Memory B cell (primary cell): ENCODE measurements at regions not wholly inside any gene's neighbourhood (a gene's known extent, or its start where the extent isn't known, plus 50 kb on each side); places are given as distances from the start of the nearest gene placed in this dataset.

Experiments
- ATAC-seq: fragments of 150-1000 bp; cut with Tn5 transposase; 2 replicates; pipeline ENCODE4 v1.10.0; 2021; ENCODE audit warnings: low read depth, mild to moderate bottlenecking, moderate library complexity
- DNase-seq, 2 donors: peaks; one replicate each; pipeline ENCODE4 v3.0.0; 2022; ENCODE audit warnings: low spot score in 2 of 2
- H3K27ac Mint-ChIP-seq: one replicate; pipeline ENCODE4 v1.8.0; 2022; ENCODE audit warnings: mild to moderate bottlenecking, moderate library complexity, mixed read lengths
- H3K27me3 Mint-ChIP-seq: one replicate; pipeline ENCODE4 v1.8.0; 2022; ENCODE audit warnings: mixed read lengths
- H3K36me3 Mint-ChIP-seq: one replicate; pipeline ENCODE4 v1.8.0; 2022; ENCODE audit warnings: mild to moderate bottlenecking, mixed read lengths
- H3K4me1 Mint-ChIP-seq: one replicate; pipeline ENCODE4 v1.8.0; 2022; ENCODE audit warnings: mixed read lengths
- H3K4me3 Mint-ChIP-seq: one replicate; pipeline ENCODE4 v1.8.0; 2022; ENCODE audit warnings: mild to moderate bottlenecking, moderate library complexity, mixed read lengths
- H3K9me3 Mint-ChIP-seq: one replicate; pipeline ENCODE4 v1.8.0; 2022; ENCODE audit warnings: mixed read lengths

DNA sequence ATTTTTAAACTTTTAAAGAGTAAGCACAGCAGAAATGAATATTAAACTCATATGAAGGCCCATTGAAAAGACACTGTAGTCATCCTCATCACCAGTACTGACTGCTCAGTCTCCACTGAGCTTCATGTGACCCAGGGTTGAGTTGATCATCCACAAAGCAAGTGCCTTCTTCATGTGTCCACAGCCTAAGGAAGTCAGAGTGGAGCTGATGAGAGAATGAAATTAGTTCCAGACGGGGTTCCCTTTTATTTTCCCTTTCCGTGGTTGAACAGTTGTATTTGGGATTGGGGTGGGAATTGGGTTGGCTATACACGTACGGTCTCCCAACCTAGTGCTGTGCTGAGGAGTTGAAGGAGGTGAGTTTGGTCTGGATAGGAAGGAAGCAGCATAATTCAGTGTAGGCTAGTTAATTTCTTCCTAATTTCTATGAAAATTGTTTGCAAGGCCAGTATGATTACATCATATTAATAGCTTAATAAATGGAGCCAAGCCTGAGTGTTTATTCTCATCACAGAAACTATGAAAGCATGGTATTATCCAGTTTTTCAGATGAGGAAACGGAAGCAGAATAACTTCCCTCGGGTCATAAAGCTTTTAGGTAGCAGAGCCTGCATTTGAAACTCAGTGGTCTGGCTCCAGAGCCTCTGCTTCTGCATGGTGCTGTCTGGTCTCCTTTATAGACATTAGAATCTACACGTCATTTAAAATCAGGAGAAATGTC, 103.9 kb upstream of the DMRT1 start:
- no peaks in the 10 kb centered on the region for H3K4me1 Mint-ChIP-seq

GRCh38 chr9:738209-738915, 103.1 kb upstream of the DMRT1 start:
- Mint-ChIP-seq H3K36me3 (peaks cover 9% of the 10 kb centered on the region), H3K27ac (no peak overlapping the region), H3K9me3 (no peaks in the 10 kb centered on the region), H3K4me3 (no peak overlapping the region), H3K27me3 (no peaks in the 10 kb centered on the region), H3K4me1 (no peaks in the 10 kb centered on the region)
- DNase-seq (no peak), ATAC-seq (no peak)

More for the DNA sequence above, 103.9 kb upstream of the DMRT1 start:
- DNase-seq (no peak), ATAC-seq (no peak)
- Mint-ChIP-seq H3K9me3 (no peaks in the 10 kb centered on the region), H3K27me3 (no peaks in the 10 kb centered on the region), H3K36me3 (peaks cover 6% of the 10 kb centered on the region), H3K27ac (no peak overlapping the region), H3K4me3 (no peak overlapping the region)

- H3K9me3 Mint-ChIP-seq = no peaks in the 10 kb centered on the region
- peaks cover 12% of the 10 kb centered on the region for H3K36me3 Mint-ChIP-seq
- no peaks in the 10 kb centered on the region for H3K27me3 Mint-ChIP-seq
- no peak for ATAC-seq
- no peak for DNase-seq
- H3K4me1 Mint-ChIP-seq = no peaks in the 10 kb centered on the region
- H3K4me3 Mint-ChIP-seq = no peak overlapping the region
- H3K27ac Mint-ChIP-seq = no peak overlapping the region
Observed at GRCh38 chr9:739362-739761, 102.1 kb upstream of the DMRT1 start.

DNA sequence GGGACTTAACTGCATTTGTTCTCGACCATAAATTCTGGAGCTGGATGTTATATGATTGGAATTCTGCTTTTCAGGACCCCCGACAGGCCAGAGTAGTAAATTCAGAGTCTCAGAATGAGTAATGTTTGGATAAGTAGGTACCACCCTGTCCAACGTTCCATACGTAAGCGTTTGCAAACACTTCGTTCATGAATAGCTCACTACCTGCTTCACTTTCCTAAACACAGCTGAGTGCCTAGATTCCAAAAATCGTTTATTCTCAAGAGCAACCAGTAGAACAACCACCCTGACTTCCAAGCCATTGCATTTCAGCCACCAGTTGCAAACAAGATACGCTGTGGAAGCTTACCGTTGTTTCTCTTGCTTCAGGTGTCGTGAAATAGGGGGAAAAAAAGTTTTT, 101.3 kb upstream of the DMRT1 start:
- H3K9me3 Mint-ChIP-seq = no peaks in the 10 kb centered on the region
- DNase-seq (no peak), ATAC-seq (no peak)
- peaks cover 14% of the 10 kb centered on the region for H3K36me3 Mint-ChIP-seq
- no peaks in the 10 kb centered on the region for H3K27me3 Mint-ChIP-seq
- H3K4me1 Mint-ChIP-seq = no peaks in the 10 kb centered on the region
- no peak overlapping the region for H3K4me3 Mint-ChIP-seq
- no peak overlapping the region for H3K27ac Mint-ChIP-seq

DNA sequence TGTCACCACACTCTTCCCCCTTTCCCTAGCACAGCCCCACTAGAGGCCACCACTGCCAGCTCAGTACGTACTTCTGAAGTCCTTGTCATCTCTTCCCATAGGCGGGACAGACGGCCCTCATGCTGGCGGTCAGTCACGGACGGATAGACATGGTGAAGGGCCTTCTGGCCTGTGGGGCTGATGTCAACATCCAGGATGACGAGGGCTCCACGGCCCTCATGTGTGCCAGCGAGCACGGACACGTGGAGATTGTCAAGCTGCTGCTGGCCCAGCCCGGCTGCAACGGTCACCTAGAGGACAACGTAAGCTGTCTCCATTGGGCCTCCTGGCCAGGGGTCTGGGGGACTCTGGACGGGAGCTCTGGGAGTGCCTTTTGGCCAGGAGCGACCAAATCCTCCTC, 99.4 kb upstream of the DMRT1 start:
- H3K27ac Mint-ChIP-seq = no peak overlapping the region

DNA sequence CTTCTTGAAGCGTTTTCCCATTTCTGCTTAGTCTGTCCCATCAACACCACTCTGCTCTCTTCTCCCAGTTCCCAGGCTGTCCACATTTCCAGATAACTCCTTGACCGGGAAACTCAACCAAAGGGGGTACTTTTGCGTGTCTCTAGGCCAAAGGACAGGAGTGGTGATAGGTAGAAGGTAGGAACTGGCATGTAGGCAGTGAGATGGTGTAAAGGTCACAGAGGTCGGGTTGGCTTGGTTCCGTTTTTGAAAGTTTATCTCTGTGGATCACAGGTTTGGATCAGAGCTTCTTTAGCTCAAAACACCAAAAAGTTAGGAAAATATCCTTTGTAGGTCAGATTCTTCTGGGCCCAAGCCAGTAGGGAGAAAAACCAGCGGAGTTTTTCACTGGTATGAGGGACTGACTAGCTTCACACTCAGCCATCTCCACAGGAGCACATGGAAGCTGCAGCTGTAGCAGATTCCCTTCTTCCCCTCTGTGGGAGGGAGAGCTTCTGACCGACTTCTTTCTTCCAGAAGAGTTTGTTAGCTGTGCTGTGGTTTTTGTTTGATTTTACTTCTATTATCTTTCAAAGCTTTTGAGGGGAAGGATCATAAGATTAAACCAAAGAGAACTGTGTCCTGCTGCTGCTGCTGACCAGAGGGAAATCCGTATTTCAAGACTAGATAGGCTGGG, 98.4 kb upstream of the DMRT1 start:
- DNase-seq = no peak
- ATAC-seq = no peak
- H3K4me3 Mint-ChIP-seq = no peak overlapping the region
- peaks cover 19% of the 10 kb centered on the region for H3K36me3 Mint-ChIP-seq
- H3K27me3 Mint-ChIP-seq = peaks cover 4% of the 10 kb centered on the region
- no peaks in the 10 kb centered on the region for H3K9me3 Mint-ChIP-seq
- H3K4me1 Mint-ChIP-seq = no peaks in the 10 kb centered on the region
- no peak overlapping the region for H3K27ac Mint-ChIP-seq

More for the DNA sequence above, 99.4 kb upstream of the DMRT1 start:
- Mint-ChIP-seq H3K36me3 (peaks cover 18% of the 10 kb centered on the region), H3K9me3 (no peaks in the 10 kb centered on the region), H3K4me1 (no peaks in the 10 kb centered on the region), H3K27me3 (peaks cover 3% of the 10 kb centered on the region), H3K4me3 (no peak overlapping the region)
- ATAC-seq (no peak), DNase-seq (no peak)

GRCh38 chr9:744046-744712, 97.3 kb upstream of the DMRT1 start:
- Mint-ChIP-seq H3K27ac (no peak overlapping the region), H3K27me3 (peaks cover 4% of the 10 kb centered on the region), H3K4me1 (no peaks in the 10 kb centered on the region), H3K9me3 (no peaks in the 10 kb centered on the region), H3K36me3 (peaks cover 19% of the 10 kb centered on the region), H3K4me3 (no peak overlapping the region)
- no peak for DNase-seq
- ATAC-seq = no peak

DNA sequence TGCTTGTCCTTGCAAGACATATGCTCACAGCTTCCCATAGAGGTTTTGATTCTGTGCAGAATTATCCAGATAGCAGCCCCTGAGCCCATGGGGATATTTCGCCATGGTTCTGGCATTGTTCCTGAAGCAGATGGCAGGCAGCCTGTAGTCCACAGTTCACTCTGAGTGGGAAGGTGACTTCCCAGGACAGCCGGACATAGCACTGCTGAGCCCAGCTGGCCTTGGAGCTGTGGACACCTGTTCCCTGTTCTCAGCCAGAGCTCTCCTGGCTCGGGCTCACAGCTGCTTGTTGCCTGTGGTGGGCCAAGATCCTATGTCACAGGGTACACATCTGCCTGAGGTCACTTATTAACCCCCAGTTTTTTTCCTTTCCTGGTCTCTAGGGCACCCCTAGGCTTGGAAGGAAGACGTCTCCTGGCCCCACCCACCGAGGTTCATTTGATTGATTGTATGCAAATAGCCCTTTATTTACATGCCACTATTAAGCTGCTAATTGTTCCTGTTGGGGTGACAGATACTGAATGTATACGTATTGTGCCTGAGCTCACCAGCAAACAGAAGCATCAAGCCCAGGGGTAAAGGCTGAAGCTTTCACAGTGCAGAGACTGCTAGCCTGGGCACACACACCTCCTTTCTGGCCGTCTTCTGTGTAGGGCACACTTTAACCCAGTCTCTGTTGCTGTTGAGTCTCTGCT, 96.6 kb upstream of the DMRT1 start:
- no peak for DNase-seq
- H3K9me3 Mint-ChIP-seq = no peaks in the 10 kb centered on the region
- H3K4me3 Mint-ChIP-seq = no peak overlapping the region
- no peak overlapping the region for H3K27ac Mint-ChIP-seq
- peaks cover 19% of the 10 kb centered on the region for H3K36me3 Mint-ChIP-seq
- peaks cover 4% of the 10 kb centered on the region for H3K27me3 Mint-ChIP-seq
- no peak for ATAC-seq
- peaks cover 2% of the 10 kb centered on the region for H3K4me1 Mint-ChIP-seq

DNA sequence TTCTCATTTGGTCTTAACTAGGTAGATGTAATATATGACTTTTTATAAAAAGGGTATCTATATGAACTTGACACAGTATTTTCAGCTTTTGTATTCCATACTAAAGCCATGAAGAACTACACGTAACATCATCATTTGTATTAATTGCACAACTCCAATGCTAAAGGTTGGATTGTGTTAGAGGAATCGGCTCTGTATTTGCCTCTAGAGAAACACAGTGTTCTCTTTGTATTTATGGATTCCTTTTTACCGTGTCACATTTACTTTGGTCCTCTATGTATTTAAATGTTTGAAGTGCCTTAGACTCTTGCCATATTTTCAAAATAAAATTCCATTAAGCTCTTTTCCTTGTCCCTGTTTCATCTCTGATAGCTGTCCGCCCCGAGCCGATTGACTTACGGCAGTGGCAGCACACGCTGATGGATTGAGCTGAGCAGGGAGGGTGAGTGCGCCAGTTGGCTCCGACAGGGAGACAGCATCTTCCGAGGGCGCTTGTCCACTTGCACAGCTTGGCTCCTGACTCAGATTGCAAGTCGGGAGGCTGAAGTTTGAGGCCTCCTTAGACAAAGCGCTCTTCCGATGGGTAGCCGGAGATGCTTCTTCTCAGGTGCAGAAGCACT, 95.6 kb upstream of the DMRT1 start:
- Mint-ChIP-seq H3K27me3 (peaks cover 4% of the 10 kb centered on the region), H3K4me1 (peaks cover 6% of the 10 kb centered on the region), H3K4me3 (no peak overlapping the region), H3K27ac (no peak overlapping the region), H3K36me3 (peaks cover 19% of the 10 kb centered on the region), H3K9me3 (no peaks in the 10 kb centered on the region)
- ATAC-seq = no peak
- no peak for DNase-seq

DNA sequence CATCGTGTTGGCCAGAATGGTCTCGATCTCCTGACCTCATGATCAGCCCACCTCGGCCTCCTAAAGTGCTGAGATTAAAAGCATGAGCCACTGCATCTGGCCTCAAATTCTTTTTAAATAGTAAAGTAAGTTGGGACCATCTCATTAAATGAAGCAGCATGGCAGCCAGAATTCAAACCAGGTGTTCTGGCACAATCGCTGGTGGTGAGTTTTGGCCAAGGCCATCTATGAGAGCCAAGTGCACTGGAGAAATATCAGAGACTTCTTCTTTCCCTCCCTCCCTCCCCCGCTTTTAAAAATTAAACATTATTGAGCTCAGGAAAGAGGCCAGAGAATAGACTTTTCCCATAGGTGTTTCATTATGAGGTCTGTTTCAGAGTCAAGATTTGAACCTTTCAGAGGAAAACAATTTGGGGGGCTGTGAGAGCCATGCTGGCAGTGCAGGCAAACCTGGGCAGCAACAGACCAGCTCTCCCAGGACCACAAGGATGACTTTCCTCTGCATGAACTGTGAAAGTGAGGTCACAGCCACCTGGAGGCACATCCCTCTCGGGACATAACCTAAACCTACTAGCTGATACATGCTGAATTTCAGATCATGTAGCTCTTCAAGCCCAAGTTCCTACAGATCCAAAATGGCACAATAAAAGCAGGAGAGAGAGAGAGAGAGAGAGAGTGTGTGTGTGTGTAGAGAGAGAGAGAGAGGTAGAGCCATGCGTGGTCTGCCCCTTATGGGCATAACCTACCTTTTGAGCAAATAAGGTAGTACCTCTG, 94.6 kb upstream of the DMRT1 start:
- ATAC-seq = no peak
- peaks cover 11% of the 10 kb centered on the region for H3K4me1 Mint-ChIP-seq
- H3K27ac Mint-ChIP-seq = no peak overlapping the region
- peaks cover 18% of the 10 kb centered on the region for H3K36me3 Mint-ChIP-seq
- H3K27me3 Mint-ChIP-seq = peaks cover 4% of the 10 kb centered on the region
- no peak overlapping the region for H3K4me3 Mint-ChIP-seq
- no peak for DNase-seq
- no peaks in the 10 kb centered on the region for H3K9me3 Mint-ChIP-seq

GRCh38 chr9:747567-747966, 93.9 kb upstream of the DMRT1 start:
- DNase-seq (no peak), ATAC-seq (no peak)
- Mint-ChIP-seq H3K27me3 (peaks cover 4% of the 10 kb centered on the region), H3K4me1 (peaks cover 11% of the 10 kb centered on the region), H3K27ac (no peak overlapping the region), H3K36me3 (peaks cover 13% of the 10 kb centered on the region), H3K9me3 (no peaks in the 10 kb centered on the region), H3K4me3 (no peak overlapping the region)

GRCh38 chr9:748861-749497, 92.5 kb upstream of the DMRT1 start:
- no peak for ATAC-seq

More at GRCh38 chr9:748861-749497, 92.5 kb upstream of the DMRT1 start:
- Mint-ChIP-seq H3K36me3 (peaks cover 10% of the 10 kb centered on the region), H3K27ac (no peak overlapping the region), H3K4me3 (no peak overlapping the region), H3K4me1 (peaks cover 11% of the 10 kb centered on the region), H3K27me3 (peaks cover 6% of the 10 kb centered on the region), H3K9me3 (no peaks in the 10 kb centered on the region)
- no peak for DNase-seq
